ENCODE measurements at regions not wholly inside any gene's neighbourhood (a gene's known extent, or its start where the extent isn't known, plus 50 kb on each side); places are given as distances from the start of the nearest gene placed in this dataset.
"Not testable (repeated sequence)": the region's sequence is repeated elsewhere in the genome, so short reads cannot be mapped to it uniquely, and the experiment has no call there.

DNA sequence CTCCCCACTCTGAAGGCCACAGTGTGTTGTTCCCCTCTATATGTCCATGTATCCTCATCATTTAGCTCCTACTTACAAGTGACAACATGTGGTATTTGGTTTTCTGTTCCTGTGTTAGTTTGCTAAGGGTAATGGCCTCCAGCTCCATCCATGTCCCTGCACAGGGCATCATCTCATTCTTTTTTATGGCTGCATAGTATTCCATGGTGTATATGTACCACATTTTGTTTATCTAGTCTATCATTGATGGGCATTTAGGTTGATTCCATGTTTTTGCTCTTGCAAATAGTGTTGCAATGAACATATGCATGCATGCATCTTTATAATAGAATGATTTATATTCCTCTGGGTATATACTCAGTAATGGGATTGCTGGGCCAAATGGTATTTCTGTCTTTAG lies 135.8 kb upstream of the ELL2 start:
- DNase-seq (ENCODE audit: low spot score): not testable (repeated sequence)

DNA sequence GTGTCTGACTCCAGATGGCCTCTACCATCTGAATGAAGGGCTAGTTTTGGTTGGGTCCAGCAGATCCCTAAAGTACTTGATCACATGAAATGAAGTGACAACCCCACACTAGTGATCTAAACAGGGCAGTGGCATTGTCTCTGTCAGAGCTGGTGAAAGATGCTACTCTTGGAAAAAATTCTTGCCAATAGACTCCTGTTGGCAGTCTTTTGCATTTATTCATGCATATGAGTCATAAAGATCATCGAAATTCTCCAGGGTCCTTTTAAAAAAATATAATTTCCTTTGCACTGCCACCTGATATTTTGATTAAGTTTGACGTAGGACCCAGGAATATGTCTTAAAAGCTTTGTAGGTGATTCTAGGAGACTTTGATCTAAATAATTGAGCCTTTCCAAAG lies 135.1 kb upstream of the ELL2 start:
- peak; percentile 26 for DNase-seq (ENCODE audit: low spot score)

GRCh38 chr5:96094904-96095303 lies 133.3 kb upstream of the ELL2 start:
- no peak for DNase-seq (ENCODE audit: low spot score)

DNA sequence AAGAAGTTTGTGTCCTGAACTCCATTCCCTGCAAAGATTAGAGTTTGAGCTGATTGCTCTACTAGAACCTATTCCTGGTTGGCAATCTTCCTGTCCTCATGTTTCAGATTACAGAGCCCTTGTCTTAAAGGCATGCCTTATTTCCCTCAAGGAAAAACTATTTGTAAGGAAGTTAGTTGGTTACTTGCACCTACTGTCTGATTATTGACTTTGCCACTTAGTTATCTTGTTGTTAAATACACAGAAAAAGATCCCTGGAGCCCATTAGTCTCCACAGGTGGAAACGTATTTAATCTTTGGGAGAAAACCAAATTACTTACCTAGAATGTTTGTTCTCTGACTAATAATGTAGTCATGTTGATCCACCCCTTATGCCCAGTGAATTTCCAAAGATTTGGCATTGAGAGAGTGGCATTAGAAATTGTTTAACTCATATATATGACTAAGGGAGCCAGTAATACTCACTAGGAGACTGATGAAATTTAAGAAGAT lies 132.3 kb upstream of the ELL2 start:
- DNase-seq (ENCODE audit: low spot score): no peak

GRCh38 chr5:96093340-96093739 lies 131.7 kb upstream of the ELL2 start:
- no peak for DNase-seq (ENCODE audit: low spot score)

DNA sequence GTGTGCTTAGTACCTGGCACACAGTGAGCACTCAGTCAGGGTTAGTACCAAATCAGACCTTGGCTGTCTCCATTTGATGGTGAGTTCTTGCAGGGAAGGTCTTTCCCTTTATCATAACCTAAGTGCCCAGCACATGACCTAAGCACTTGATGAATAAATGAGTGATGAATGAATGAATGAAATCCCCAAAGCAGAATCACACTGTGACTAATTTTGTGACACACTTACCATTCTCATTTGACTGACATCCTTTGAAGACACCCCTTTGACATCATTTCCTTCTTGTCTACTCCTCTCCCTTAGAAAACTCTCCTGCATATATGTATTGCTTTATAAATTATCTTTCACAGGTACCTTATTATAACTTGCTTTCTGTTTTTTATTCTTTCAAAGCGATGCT lies 130.2 kb upstream of the ELL2 start:
- DNase-seq (ENCODE audit: low spot score): no peak

GRCh38 chr5:96090215-96090614 lies 128.6 kb upstream of the ELL2 start:
- no peak for DNase-seq (ENCODE audit: low spot score)

DNA sequence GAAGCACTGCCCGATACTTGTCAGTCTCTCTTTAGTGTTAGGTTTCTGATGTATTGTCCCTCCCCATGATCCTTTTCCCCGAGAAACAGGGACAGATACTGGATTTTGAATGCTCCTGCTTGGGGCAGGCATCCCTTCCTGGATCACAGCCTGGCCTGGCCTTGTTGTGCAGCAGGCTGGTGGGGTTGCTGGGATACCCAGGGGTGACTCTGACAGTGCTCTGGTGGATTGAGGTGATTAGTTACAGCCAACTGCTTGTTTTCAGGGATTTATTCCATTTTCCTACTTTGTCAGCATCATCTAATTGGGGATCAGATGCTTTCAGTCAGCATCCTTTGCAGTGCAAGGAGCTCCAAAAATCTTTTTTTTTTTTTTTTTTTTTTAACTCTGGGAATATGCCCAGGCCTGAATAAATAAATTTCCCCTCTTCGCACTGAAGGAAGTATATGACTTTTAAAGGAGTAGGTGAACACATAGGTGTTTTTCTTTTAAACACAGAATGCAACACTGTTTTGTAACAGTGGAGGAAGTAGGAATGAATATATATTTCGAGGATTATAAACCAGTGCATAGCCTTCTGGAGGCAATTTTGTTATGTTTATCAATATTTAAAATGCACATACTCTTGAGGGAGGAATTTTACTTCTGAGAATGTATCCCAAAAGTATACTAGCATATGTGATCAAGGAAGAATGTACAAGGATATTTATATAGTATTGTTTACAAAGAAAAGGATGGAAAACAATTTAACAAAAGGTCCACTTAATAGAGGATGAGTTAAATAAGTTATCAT lies 127.3 kb upstream of the ELL2 start:
- no peak for DNase-seq (ENCODE audit: low spot score)

GRCh38 chr5:96087939-96088338 lies 126.3 kb upstream of the ELL2 start:
- no peak for DNase-seq (ENCODE audit: low spot score)

DNA sequence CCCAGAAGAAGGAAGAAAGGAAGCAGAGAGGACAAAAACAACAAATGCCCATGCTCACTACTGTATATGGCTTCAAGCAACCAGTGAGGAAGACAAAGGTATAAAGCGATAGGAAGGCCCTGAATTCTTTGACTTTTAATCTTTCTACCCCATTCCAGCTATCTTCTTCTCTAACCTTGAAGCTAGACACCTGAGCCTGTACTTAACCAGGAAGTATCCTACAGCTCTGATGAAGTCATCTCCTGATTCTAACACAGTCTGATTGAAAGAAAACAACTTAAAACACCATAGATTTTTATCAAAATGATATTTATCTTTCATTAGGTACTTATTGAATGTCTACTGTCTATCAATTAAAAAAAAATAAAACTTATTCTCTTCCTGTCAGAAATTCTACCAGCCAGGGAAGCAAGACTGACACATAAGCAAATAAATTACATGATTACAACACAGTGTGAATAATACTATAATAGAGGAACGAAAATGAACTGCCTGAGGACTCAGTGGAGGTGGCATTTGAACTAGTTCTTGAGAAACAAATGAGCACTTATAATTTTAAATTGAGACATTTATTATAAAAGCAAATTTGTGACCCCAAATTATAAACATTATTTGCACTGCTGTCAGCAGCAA lies 123.3 kb upstream of the ELL2 start:
- DNase-seq (ENCODE audit: low spot score): no peak

GRCh38 chr5:96083361-96083881 lies 121.8 kb upstream of the ELL2 start:
- DNase-seq (ENCODE audit: low spot score): no peak

DNA sequence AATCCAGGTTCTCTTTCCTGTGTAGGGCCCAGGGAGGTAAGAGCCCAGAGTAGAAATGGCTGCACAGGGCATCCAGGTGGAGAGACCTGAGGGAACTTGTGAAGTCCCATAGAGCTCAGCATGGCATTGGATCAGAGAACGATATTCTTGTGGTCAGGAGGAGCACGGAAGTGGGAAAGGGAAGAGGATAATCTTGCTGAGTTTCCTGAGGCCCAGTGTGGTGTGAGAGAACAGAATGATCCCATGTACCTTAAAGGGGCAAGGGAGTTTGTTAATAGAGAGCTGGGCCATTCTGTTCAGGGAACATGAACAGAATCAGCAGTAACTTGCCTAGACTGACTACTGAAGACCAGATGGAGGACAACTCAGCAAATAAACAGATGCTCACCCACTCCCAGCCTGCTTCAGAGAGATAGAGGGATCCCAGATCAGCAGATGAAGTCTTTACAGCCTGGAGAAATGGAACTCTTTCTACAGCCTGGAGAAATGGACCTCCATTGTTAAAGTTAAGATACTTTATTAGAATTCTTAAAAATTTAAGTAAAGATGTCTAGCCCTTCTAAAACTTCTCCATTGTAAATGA lies 119.7 kb upstream of the ELL2 start:
- no peak for DNase-seq (ENCODE audit: low spot score)

DNA sequence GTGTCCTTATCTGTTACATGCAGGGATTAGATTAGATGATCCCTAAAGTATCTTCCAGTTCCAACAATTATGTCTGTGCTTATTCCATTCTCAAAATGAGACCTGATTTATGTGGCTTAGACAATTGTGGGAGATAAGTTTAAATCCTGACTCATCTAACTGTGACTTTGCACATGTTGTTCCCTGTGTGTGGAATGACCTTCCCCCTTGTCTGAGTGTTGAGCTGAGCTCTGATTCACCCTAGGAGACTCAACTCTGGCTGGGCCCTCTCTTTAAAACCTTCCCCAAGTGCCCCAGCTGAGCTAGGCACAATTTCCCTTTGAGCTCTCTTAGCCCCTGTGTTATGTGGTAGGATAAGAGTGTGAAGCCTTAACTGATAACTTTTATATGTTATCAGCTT lies 118.9 kb upstream of the ELL2 start:
- no peak for DNase-seq (ENCODE audit: low spot score)

DNA sequence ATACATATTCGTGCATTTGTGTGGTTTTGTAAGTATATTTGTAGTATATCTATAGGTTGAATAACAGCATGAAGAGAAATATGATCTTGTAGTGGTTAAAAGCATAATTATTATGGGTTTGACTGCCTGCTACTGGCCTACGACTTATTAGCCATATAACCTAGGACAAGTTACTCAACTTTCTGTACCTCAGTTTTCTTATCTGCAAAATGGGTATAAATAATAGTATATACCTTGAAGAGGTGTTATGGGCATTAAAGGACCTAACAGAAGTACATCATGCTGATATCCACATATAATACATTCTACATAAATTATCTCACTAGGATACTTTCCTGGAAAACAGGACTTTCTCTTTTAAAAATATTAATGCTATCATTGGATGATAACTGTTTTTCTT lies 118.3 kb upstream of the ELL2 start:
- DNase-seq (ENCODE audit: low spot score): no peak

- peak; percentile 5 for DNase-seq (ENCODE audit: low spot score)
Measured at GRCh38 chr5:96079075-96079474, 117.4 kb upstream of the ELL2 start.

DNA sequence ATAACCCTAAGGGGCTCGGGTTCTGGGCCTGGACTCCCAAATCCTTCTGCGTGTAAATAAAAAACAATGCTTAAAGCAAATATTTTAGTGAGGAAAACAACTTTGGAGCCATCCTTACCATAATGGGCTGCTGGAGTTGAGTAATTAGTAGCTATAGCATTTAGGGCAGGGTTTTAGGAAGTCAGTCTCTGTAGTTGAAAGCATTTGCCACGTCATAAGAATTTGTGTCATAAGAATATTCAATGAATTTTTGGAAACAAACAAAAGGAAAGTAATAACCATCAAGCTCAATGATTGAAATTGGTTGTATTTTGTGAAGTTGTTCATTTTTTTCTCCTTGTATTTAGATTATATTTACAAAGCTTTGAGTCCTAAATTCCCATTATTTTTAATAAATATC lies 114.8 kb upstream of the ELL2 start:
- DNase-seq (ENCODE audit: low spot score): no peak

DNA sequence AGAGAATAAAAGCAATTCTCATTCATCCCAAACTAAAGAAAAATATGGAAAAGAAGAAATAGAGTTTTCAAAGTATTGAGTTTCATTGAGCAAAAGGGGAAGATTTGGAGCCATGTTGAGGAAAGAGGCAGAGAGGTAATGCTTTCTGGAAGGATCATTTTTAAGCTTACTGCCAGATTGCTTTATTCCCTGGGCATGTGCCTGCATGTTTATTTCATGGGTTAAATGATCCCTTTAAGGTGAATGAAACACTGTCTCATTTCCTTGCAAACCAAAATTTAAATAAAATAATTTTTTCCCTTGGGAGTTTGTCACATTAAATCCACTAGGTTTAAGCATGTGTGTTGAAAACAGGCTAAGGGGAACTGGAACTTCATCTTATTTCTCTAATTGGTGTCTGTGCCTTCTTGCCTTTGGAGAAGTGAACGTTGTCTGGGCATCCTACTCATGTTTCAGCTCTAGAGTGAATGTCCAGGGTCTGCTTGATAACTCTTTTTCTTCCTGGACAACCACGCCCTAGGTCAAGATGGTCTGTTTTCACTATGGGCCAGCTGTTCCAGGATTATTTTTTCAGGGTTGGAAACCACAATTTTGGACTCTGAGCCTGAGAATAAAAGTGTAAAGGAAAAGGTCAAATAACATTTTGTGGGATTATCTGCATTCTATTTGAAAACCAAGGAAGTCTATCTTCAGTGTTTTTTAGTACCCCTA lies 114.1 kb upstream of the ELL2 start:
- DNase-seq (ENCODE audit: low spot score): no peak

DNA sequence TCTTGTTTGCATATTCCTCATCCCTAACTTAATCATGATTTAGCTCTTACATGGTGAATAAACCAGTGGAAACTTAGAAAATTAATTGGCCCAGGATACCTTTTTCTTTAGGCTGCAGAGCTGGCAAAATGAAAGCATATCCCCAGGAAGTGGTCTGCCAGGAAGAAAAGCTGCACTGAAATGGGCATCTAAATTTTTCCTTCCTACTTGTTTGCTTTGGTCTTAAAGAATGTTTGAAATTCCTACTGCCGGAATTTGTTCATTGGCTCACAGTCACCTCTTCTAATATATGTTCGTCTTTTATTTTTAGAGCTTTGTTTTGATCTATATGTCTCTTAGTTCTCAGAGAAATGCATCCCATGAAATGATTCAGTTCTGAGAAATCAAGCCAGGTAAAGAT lies 113.2 kb upstream of the ELL2 start:
- no peak for DNase-seq (ENCODE audit: low spot score)

GRCh38 chr5:96074460-96074859 lies 112.8 kb upstream of the ELL2 start:
- no peak for DNase-seq (ENCODE audit: low spot score)

DNA sequence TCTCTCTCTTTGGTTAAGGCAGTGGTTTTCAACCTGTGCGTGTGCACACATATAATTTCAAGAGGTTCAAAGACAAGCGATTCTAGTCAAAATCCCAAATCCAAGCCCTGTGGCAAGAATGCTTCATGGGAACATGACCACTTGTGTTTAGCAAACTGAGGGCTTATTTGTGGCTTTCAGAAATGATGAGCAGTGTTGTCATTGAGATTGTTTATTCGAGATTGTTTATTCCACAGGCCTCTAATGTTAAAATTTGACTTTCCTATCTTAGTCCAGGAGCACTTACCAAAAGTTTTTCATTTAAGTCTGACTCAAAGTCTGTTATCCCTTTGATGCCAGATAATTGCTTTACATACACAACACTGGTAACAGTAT lies 111.1 kb upstream of the ELL2 start:
- no peak for DNase-seq (ENCODE audit: low spot score)

DNA sequence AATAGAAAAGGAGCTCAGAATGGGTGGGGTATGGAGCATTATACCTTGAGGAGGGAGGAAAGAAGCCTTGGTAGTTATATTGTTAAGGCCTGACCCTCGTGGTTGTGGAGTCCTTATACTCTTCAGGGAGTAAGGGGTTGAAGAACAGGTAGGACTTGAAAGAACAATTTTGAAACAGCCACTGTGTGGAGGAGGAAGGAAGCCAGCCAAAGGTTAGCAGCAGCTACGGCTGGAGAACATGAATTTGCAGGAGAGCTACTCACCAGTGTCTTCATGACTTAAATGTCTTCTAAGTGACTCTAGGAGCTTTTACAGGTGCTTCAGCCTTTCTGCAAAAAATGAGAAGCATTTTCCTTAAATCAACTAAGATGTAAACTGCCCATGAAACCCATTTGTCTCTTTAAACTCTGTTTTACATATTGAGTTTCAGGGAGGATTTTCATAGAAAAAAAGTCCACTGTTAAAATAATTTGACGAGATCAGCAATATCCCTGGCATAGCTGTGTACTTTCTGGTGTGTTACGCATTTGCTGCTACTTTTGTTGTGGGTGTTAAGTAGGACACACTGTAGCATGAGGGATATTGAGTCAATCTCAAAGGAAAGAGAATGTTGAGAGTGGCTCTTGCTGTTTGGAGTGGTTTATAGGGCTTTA lies 110.6 kb upstream of the ELL2 start:
- no peak for DNase-seq (ENCODE audit: low spot score)

DNA sequence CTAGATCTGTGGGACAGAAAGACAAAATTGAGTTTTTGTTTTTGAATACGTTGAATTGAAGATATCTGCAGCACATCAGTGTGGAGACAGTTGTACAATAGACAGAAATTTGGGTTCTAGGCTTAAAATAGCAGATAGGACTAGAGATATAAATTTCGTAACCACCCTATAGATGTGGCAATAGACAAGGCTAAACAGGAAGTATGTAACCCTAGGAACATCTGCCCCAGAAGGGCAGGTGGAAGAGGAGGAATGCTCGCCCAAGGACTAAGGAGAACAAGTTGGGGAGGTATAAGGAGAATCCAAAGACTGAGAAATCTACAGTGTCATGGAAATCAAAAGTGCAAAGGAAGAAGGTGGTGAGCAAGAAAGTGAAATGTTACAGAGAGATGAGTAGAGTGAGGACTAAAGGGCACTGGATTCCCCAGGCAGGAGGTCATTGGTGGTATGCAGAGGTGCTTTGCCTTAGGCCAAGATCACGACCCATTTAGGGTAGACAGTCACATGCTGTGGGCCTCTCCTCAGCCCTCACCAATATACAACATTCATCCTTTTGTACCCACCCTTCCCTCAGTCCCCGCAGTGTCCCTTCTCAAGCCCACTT lies 109.1 kb upstream of the ELL2 start:
- DNase-seq (ENCODE audit: low spot score): no peak

Data from COLO829 (cell line).